H9 (cell line): ENCODE measurements at regions not wholly inside any gene's neighbourhood (a gene's known extent, or its start where the extent isn't known, plus 50 kb on each side); places are given as distances from the start of the nearest gene placed in this dataset.

Source experiments
- DNase-seq: peaks from one replicate; pipeline ENCODE4 v3.0.0-alpha.2; 2017
- H2AFZ ChIP-seq: one replicate; pipeline ENCODE4 v1.6.1; 2013; ENCODE audit warnings: mild to moderate bottlenecking, low read length, control low read depth, moderate library complexity
- H2AK5ac ChIP-seq: 2 replicates; pipeline ENCODE4 v1.6.1; 2013; ENCODE audit warnings: low read length, control low read depth, mixed read lengths; ENCODE audit not compliant: insufficient read length
- H2BK120ac ChIP-seq: one replicate; pipeline ENCODE4 v1.6.1; 2013; ENCODE audit warnings: low read depth, mild to moderate bottlenecking, low read length, control low read depth, inconsistent platforms; ENCODE audit not compliant: poor library complexity, severe bottlenecking
- H2BK12ac ChIP-seq: 2 replicates; pipeline ENCODE4 v1.6.1; 2013; ENCODE audit warnings: low read length, control low read depth, mixed read lengths, low read depth; ENCODE audit not compliant: insufficient read length
- H2BK15ac ChIP-seq: 2 replicates; pipeline ENCODE4 v1.6.1; 2013; ENCODE audit warnings: low read depth, low read length, control low read depth
- H2BK20ac ChIP-seq: one replicate; pipeline ENCODE4 v1.6.1; 2013; ENCODE audit warnings: low read depth, mild to moderate bottlenecking, low read length, control low read depth, inconsistent platforms; ENCODE audit not compliant: poor library complexity, severe bottlenecking
- H2BK5ac ChIP-seq: 2 replicates; pipeline ENCODE4 v1.6.1; 2013; ENCODE audit warnings: low read length, control low read depth, mixed read lengths; ENCODE audit not compliant: insufficient read length
- H3K14ac ChIP-seq: 2 replicates; pipeline ENCODE4 v1.6.1; 2013; ENCODE audit warnings: low read length, control low read depth; ENCODE audit not compliant: insufficient read depth
- H3K18ac ChIP-seq: 2 replicates; pipeline ENCODE4 v1.6.1; 2013; ENCODE audit warnings: low read depth, mild to moderate bottlenecking, mixed read lengths, low read length, control low read depth; ENCODE audit not compliant: insufficient read length
- H3K23ac ChIP-seq: 2 replicates; pipeline ENCODE4 v1.6.1; 2013; ENCODE audit warnings: low read length, control low read depth, mixed read lengths, low read depth; ENCODE audit not compliant: insufficient read length
- H3K23me2 ChIP-seq: 2 replicates; pipeline ENCODE4 v1.6.1; 2013; ENCODE audit warnings: low read depth, mild to moderate bottlenecking, mixed read lengths, low read length, control low read depth; ENCODE audit not compliant: insufficient read length, poor library complexity, severe bottlenecking
- H3K27ac ChIP-seq: 2 replicates; pipeline ENCODE4 v1.5.1; 2013; ENCODE audit warnings: low read length, control low read depth, mixed read lengths, low read depth; ENCODE audit not compliant: insufficient read length
- H3K27me3 ChIP-seq: 2 replicates; pipeline ENCODE4 v1.6.1; 2013; ENCODE audit warnings: low read length, control low read depth, inconsistent platforms; ENCODE audit not compliant: insufficient read depth
- H3K4ac ChIP-seq: 2 replicates; pipeline ENCODE4 v1.6.1; 2013; ENCODE audit warnings: low read depth, mild to moderate bottlenecking, control low read depth, inconsistent platforms, low read length, moderate library complexity
- H3K4me1 ChIP-seq: 2 replicates; pipeline ENCODE4 v1.6.1; 2013; ENCODE audit warnings: low read length, control low read depth, inconsistent platforms; ENCODE audit not compliant: insufficient read depth
- H3K4me2 ChIP-seq: 2 replicates; pipeline ENCODE4 v1.6.1; 2013; ENCODE audit warnings: low read length, control low read depth, mixed read lengths; ENCODE audit not compliant: insufficient read length, insufficient read depth
- H3K56ac ChIP-seq: 2 replicates; pipeline ENCODE4 v1.6.1; 2013; ENCODE audit warnings: low read depth, mild to moderate bottlenecking, mixed read lengths, low read length, control low read depth; ENCODE audit not compliant: insufficient read length
- H3K79me1 ChIP-seq: 2 replicates; pipeline ENCODE4 v1.6.1; 2013; ENCODE audit warnings: low read depth, mild to moderate bottlenecking, moderate library complexity, low read length, control low read depth, inconsistent platforms; ENCODE audit not compliant: insufficient read depth, poor library complexity, severe bottlenecking
- H3K79me2 ChIP-seq: 2 replicates; pipeline ENCODE4 v1.6.1; 2013; ENCODE audit warnings: low read length, control low read depth, inconsistent platforms; ENCODE audit not compliant: insufficient read depth
- H3K9ac ChIP-seq: 2 replicates; pipeline ENCODE4 v1.6.1; 2013; ENCODE audit warnings: low read length, control low read depth, mixed read lengths; ENCODE audit not compliant: insufficient read length; ENCODE audit errors: extremely low read depth
- H3K9me3 ChIP-seq: one replicate; pipeline ENCODE4 v1.6.1; 2013; ENCODE audit warnings: low read depth, low read length, inconsistent platforms; ENCODE audit not compliant: control insufficient read depth
- H3T11ph ChIP-seq: one replicate; pipeline ENCODE4 v1.6.1; 2013; ENCODE audit warnings: mild to moderate bottlenecking, low read length, control low read depth, inconsistent platforms
- H4K20me1 ChIP-seq: one replicate; pipeline ENCODE4 v1.6.1; 2013; ENCODE audit not compliant: control insufficient read depth, insufficient read length, insufficient read depth
- H4K5ac ChIP-seq: 2 replicates; pipeline ENCODE4 v1.6.1; 2013; ENCODE audit warnings: low read depth, mild to moderate bottlenecking, mixed read lengths, low read length, control low read depth; ENCODE audit not compliant: insufficient read length
- H4K8ac ChIP-seq: replicated peaks from 2 replicates; pipeline ENCODE4 v1.6.1; 2013; ENCODE audit warnings: low read length, control low read depth, mixed read lengths, low read depth; ENCODE audit not compliant: insufficient read length
- H4K91ac ChIP-seq: 2 replicates; pipeline ENCODE4 v1.6.1; 2013; ENCODE audit warnings: low read depth, mild to moderate bottlenecking, moderate library complexity, mixed read lengths, low read length, control low read depth; ENCODE audit not compliant: insufficient read length
- H3K27ac Mint-ChIP-seq, 3 experiments: 2 replicates in 2 of 3; 3 replicates in 1 of 3; pipeline ENCODE4 v1.8.0; 2020 to 2021; ENCODE audit warnings: mixed read lengths in 3 of 3, mild to moderate bottlenecking in 1 of 3, moderate library complexity in 1 of 3
- H3K27me3 Mint-ChIP-seq: 2 replicates; pipeline ENCODE4 v1.8.0; 2021; ENCODE audit warnings: low read depth, mild to moderate bottlenecking, moderate library complexity, mixed read lengths
- H3K36me3 Mint-ChIP-seq, 3 experiments: 2 replicates in 2 of 3; 3 replicates in 1 of 3; pipeline ENCODE4 v1.8.0; 2020 to 2021; ENCODE audit warnings: low read depth in 3 of 3, mixed read lengths in 3 of 3; ENCODE audit not compliant: insufficient read depth in 1 of 3
- H3K4me1 Mint-ChIP-seq, 2 experiments: 2 replicates each; pipeline ENCODE4 v1.8.0; 2020; ENCODE audit warnings: mixed read lengths in 2 of 2
- H3K4me3 Mint-ChIP-seq, 2 experiments: 2 replicates in 1 of 2; 3 replicates in 1 of 2; pipeline ENCODE4 v1.8.0; 2020 to 2021; ENCODE audit warnings: mild to moderate bottlenecking in 2 of 2, mixed read lengths in 2 of 2, moderate library complexity in 1 of 2
- H3K9me3 Mint-ChIP-seq, 2 experiments: 2 replicates in 1 of 2; 3 replicates in 1 of 2; pipeline ENCODE4 v1.8.0; 2020; ENCODE audit warnings: mild to moderate bottlenecking in 2 of 2, mixed read lengths in 2 of 2, moderate library complexity in 1 of 2
- WGBS: extraction: QIAGEN DNeasy Blood & Tissue Kit; methylation state at CpG from one replicate; pipeline ENCODE4 v1.1.7; 2013; ENCODE audit warnings: missing lambda C conversion rate, low lambda C conversion rate, mixed read lengths; ENCODE audit not compliant: insufficient read length; ENCODE audit errors: extremely low coverage; 5-methylcytosine and 5-hydroxymethylcytosine counted together
- TF ChIP-seq, protein P1 (sequence below): fragments of 200-600 bp; sonication (generic); conservative IDR thresholded peaks from 3 replicates; pipeline ENCODE4 v1.8.0; 2021; ENCODE audit warnings: antibody characterized with exemption, mild to moderate bottlenecking

DNA sequence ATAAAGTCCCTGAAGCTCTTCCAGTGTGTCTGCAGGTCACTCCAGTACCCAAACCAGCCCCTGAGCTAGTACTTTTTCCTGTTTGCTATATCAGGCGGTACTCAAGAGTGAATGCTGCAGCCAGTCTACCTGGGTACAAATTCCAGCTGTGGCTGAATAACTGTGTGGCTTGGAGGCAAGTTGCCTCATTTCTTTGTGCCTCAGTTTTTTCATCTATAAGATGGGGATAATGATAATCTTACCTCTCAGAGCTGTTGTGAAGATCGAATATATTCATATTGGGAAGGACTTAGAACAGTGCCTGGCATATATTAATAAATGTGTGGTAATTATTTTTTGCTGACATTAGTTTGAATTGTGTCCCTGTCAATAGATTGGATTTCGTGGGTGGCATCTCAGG lies 191.2 kb downstream of the WDR11 start:
- Histone ChIP-seq H3K9ac (no peak overlapping the region), H4K5ac (no peak overlapping the region), H2AK5ac (no peak overlapping the region), H3K79me2 (no peaks in the 10 kb centered on the region), H3K23me2 (no peaks in the 10 kb centered on the region), H2BK20ac (no peak overlapping the region), H3K4me2 (no peak overlapping the region), H2BK5ac (no peak overlapping the region), H3K79me1 (no peaks in the 10 kb centered on the region), H4K8ac (no peak overlapping the region), H3K27ac (no peak overlapping the region), H3K4ac (no peak overlapping the region), H3K23ac (no peak overlapping the region), H4K91ac (no peak overlapping the region), H3K18ac (no peak overlapping the region), H3K14ac (no peak overlapping the region), H2BK15ac (no peak overlapping the region), H3K56ac (no peak overlapping the region), H2BK120ac (no peak overlapping the region), H3K9me3 (no peaks in the 10 kb centered on the region), H2AFZ (no peak overlapping the region), H4K20me1 (no peaks in the 10 kb centered on the region), H2BK12ac (no peak overlapping the region), H3K27me3 (no peaks in the 10 kb centered on the region), H3K4me1 (no peaks in the 10 kb centered on the region), H3T11ph (no peak overlapping the region)
- no peak overlapping the region for H3K4me3 Mint-ChIP-seq
- WGBS: no CpG with 5 or more reads among the region's 3 CpGs
- no peaks in the 10 kb centered on the region; a peak in 1 of 7 replicates for H3K36me3 Mint-ChIP-seq
- no peaks in the 10 kb centered on the region; a peak in 1 of 5 replicates for H3K9me3 Mint-ChIP-seq
- no peak overlapping the region for H3K27ac Mint-ChIP-seq
- no peak for DNase-seq
- TF ChIP-seq, protein P1, sequence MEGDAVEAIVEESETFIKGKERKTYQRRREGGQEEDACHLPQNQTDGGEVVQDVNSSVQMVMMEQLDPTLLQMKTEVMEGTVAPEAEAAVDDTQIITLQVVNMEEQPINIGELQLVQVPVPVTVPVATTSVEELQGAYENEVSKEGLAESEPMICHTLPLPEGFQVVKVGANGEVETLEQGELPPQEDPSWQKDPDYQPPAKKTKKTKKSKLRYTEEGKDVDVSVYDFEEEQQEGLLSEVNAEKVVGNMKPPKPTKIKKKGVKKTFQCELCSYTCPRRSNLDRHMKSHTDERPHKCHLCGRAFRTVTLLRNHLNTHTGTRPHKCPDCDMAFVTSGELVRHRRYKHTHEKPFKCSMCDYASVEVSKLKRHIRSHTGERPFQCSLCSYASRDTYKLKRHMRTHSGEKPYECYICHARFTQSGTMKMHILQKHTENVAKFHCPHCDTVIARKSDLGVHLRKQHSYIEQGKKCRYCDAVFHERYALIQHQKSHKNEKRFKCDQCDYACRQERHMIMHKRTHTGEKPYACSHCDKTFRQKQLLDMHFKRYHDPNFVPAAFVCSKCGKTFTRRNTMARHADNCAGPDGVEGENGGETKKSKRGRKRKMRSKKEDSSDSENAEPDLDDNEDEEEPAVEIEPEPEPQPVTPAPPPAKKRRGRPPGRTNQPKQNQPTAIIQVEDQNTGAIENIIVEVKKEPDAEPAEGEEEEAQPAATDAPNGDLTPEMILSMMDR: no peak
- peaks cover 10% of the 10 kb centered on the region for H3K27me3 Mint-ChIP-seq
- H3K4me1 Mint-ChIP-seq: no peaks in the 10 kb centered on the region
